PFSK-1 (cell line): ENCODE measurements at regions not wholly inside any gene's neighbourhood (a gene's known extent, or its start where the extent isn't known, plus 50 kb on each side); places are given as distances from the start of the nearest gene placed in this dataset.

Experiments used
- POLR2AphosphoS5 ChIP-seq: IDR thresholded peaks from 2 replicates; pipeline ENCODE4 v1.6.1; 2012; ENCODE audit warnings: low read depth, mild to moderate bottlenecking, control low read depth, low read length, moderate library complexity
- SIN3A ChIP-seq: IDR thresholded peaks from 2 replicates; pipeline ENCODE4 v1.6.1; 2012; ENCODE audit warnings: mild to moderate bottlenecking, low read length, moderate library complexity, borderline replicate concordance; ENCODE audit not compliant: insufficient read depth

GRCh38 chr3:176611703-176612102 lies 585.6 kb downstream of the TBL1XR1 start:
- TF ChIP-seq POLR2AphosphoS5 (no peak), SIN3A (no peak)
